Central memory CD8-positive, alpha-beta T cell (primary cell): ENCODE measurements at regions not wholly inside any gene's neighbourhood (a gene's known extent, or its start where the extent isn't known, plus 50 kb on each side); places are given as distances from the start of the nearest gene placed in this dataset.

Experiments used
- ATAC-seq: fragments of 150-1000 bp; cut with Tn5 transposase; replicated peaks from 2 replicates; pipeline ENCODE4 v1.10.0; 2022; ENCODE audit warnings: mild to moderate bottlenecking, moderate FRiP score, moderate number of reproducible peaks; ENCODE audit not compliant: poor library complexity, severe bottlenecking; ENCODE audit errors: extremely low read depth
- DNase-seq, 2 donors: peaks; one replicate each; pipeline ENCODE4 v3.0.0; 2021; ENCODE audit warnings: low spot score in 2 of 2
- H3K27ac Mint-ChIP-seq: one replicate; pipeline ENCODE4 v1.8.0; 2022; ENCODE audit warnings: low read depth, mild to moderate bottlenecking, moderate library complexity, mixed read lengths
- H3K27me3 Mint-ChIP-seq: one replicate; pipeline ENCODE4 v1.8.0; 2022; ENCODE audit warnings: mixed read lengths
- H3K36me3 Mint-ChIP-seq: one replicate; pipeline ENCODE4 v1.8.0; 2022; ENCODE audit warnings: mild to moderate bottlenecking, moderate library complexity, mixed read lengths; ENCODE audit not compliant: insufficient read depth
- H3K4me1 Mint-ChIP-seq: one replicate; pipeline ENCODE4 v1.8.0; 2022; ENCODE audit warnings: mixed read lengths
- H3K4me3 Mint-ChIP-seq: one replicate; pipeline ENCODE4 v1.8.0; 2022; ENCODE audit warnings: mild to moderate bottlenecking, moderate library complexity, mixed read lengths
- H3K9me3 Mint-ChIP-seq: one replicate; pipeline ENCODE4 v1.8.0; 2022; ENCODE audit warnings: mixed read lengths

DNA sequence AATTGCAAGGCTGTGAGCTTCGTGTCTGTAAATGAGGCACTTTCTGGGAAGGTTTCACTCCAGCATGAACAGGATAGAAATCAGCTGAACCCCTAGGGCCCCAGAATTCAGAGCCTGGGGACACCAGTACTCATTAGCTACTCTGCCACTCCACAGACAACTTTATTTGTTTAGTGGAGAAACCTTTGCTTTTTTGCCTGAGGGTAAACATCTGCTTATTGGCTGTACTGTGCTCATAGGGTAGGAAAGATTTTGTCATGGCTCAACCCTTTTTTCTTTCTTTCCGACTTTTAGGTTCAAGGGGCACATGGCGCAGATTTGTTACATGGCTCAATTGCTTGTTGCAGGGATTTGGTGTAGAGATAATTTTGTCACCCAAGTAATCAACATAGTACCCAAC lies 138.4 kb upstream of the BACE2 start:
- no peak for DNase-seq
- no peak for ATAC-seq
- no peaks in the 10 kb centered on the region for H3K36me3 Mint-ChIP-seq
- H3K9me3 Mint-ChIP-seq = no peaks in the 10 kb centered on the region
- H3K4me3 Mint-ChIP-seq = no peak overlapping the region
- no peaks in the 10 kb centered on the region for H3K4me1 Mint-ChIP-seq
- no peak overlapping the region for H3K27ac Mint-ChIP-seq
- H3K27me3 Mint-ChIP-seq = peaks cover 10% of the 10 kb centered on the region

DNA sequence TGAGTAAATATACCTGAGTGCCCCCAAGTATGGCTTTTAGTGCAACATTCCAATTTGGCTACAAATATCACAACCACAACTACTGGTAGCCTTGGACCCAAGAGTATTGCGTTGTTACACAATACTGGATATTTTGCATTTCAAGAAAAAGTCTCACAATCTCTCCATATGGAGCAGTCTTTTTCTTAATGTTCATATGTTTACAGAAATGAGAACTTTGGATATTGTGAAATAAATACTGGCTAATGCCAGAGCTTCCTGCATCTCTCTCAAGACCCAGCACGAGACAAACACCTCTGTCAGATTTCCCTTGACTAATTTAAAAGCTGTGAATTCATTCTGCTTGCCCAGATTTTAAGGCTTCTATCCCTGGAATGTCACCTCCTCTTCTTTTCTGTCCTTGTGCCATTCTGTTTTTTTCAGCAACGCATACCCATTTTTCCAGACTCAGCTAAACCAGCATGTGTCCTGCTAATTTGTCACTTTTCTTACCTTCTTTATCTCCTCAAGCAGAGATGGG lies 136.2 kb upstream of the BACE2 start:
- ATAC-seq (no peak), DNase-seq (no peak)
- Mint-ChIP-seq H3K9me3 (no peaks in the 10 kb centered on the region), H3K36me3 (no peaks in the 10 kb centered on the region), H3K27ac (no peak overlapping the region), H3K27me3 (peaks cover 10% of the 10 kb centered on the region), H3K4me3 (no peak overlapping the region), H3K4me1 (no peaks in the 10 kb centered on the region)

DNA sequence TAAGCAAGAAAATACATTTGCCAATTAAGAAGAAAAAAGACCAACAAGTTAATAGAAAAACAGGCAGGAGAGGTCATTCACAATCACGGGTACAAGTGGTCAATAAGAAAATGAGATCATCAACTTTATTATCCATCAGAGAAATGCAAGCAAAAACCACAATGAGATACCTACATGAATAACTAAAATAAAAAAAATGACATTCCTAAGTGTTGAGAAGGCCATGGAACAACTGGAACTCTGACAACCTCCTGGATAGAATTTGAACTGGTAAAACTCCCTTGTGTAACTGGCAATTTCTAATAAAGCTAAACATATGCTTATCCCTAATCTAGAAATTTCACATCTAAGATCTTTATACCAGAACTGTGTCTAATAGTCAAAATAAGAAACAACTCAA lies 135.4 kb upstream of the BACE2 start:
- no peaks in the 10 kb centered on the region for H3K4me1 Mint-ChIP-seq
- no peak overlapping the region for H3K27ac Mint-ChIP-seq
- peaks cover 10% of the 10 kb centered on the region for H3K27me3 Mint-ChIP-seq
- H3K4me3 Mint-ChIP-seq = no peak overlapping the region
- no peak for DNase-seq
- no peaks in the 10 kb centered on the region for H3K9me3 Mint-ChIP-seq
- H3K36me3 Mint-ChIP-seq = no peaks in the 10 kb centered on the region
- ATAC-seq = no peak

DNA sequence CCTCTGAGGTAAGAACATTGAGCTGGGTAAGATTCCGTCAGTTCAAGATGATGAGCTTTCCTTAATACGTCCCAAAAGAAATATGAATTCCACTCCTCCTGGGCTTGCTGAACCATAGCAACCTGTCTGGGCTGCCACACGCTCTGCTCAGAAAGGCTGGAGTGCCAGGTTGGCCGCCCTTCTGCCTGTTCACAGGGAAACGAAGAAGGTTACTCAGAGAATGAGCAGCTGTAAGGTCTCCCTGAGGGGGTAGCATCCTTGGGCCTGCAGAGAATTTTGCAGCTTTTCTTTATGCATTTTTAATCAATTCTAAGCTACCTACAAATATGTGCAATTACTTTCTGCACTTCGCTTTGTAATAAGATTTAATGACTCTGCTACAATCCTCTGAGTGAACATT lies 130.7 kb upstream of the BACE2 start:
- H3K36me3 Mint-ChIP-seq = no peaks in the 10 kb centered on the region
- H3K4me1 Mint-ChIP-seq = no peaks in the 10 kb centered on the region
- no peak overlapping the region for H3K4me3 Mint-ChIP-seq
- no peaks in the 10 kb centered on the region for H3K9me3 Mint-ChIP-seq
- peaks cover 3% of the 10 kb centered on the region for H3K27me3 Mint-ChIP-seq
- DNase-seq (no peak), ATAC-seq (no peak)
- H3K27ac Mint-ChIP-seq = no peak overlapping the region

DNA sequence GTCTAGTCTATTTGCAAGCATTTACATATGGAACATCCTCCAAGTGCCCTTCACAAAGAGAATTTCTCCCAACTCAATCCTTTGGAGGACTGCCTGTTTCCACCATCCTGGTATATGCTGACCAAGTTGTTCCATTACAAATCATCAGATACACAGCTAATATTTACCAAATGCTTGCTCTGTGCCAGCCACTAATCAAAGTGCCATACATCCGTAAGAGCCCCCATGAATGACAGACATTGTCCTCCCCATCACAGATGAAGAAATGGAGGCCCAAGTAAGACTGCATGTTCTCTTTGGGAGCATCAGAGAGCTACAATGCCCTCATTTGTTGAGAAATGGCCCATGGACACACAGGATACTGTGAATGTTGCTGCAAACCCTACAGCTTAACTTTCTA lies 130.0 kb upstream of the BACE2 start:
- ATAC-seq (no peak), DNase-seq (no peak)
- Mint-ChIP-seq H3K9me3 (no peaks in the 10 kb centered on the region), H3K4me1 (no peaks in the 10 kb centered on the region), H3K27me3 (no peaks in the 10 kb centered on the region), H3K36me3 (no peaks in the 10 kb centered on the region), H3K27ac (no peak overlapping the region), H3K4me3 (no peak overlapping the region)

DNA sequence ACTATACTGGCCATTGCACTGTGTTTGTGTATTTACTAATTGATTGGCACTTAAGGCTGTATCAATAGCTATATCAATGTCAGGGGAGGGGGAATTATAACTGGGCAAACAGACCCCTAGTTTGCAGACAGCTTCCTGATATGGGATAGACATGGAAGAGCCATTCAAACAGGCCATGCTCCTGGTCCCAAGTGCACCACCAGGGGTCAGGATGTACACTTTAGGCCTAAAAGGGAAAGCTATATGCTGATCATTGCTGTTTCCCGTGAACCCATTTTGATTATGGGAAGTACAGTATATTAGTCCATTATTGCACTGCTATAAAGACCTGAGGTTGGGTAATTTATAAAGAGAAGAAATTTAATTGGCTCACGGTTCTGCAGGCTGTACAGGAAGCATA lies 124.9 kb upstream of the BACE2 start:
- ATAC-seq = no peak
- H3K27me3 Mint-ChIP-seq = peaks cover 27% of the 10 kb centered on the region
- DNase-seq = no peak
- H3K27ac Mint-ChIP-seq = no peak overlapping the region
- no peak overlapping the region for H3K4me3 Mint-ChIP-seq
- no peaks in the 10 kb centered on the region for H3K36me3 Mint-ChIP-seq
- H3K9me3 Mint-ChIP-seq = peaks cover 4% of the 10 kb centered on the region
- no peaks in the 10 kb centered on the region for H3K4me1 Mint-ChIP-seq

DNA sequence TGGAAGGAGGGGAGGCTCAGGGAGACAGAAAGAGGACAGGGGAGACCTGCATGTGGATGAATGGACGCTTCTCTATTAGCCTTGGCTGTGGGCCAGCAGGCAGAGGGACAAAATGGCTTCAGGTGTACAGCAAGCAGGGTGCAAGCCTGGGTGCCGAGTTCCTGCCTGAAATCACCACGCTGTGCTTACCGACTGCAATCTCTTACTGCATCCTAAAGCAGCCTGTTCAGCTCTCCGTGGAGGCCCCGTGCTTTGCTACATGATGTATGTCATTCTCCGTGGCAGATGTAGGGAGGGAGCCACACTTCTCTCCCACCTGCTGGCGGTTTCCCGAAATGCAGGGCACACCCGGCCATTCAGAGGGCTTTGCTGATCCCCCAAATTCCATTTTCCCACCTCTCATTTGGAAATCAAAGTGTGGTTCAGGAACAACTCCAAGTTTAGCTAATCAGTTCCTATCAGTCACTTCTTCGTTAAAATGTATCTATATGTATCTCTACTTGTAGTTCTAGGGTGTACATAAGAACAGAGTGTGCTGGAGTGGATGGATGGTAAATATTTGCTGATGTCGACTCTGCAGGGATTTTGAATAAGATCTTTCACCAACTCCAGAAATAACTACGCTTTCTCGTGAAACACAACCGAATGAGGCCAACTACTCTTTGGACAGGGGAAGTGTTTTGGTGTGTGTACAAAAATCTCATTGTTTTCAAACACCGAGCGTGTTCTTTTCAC lies 122.3 kb upstream of the BACE2 start:
- Mint-ChIP-seq H3K36me3 (no peaks in the 10 kb centered on the region), H3K4me1 (no peaks in the 10 kb centered on the region), H3K4me3 (no peak overlapping the region), H3K9me3 (peaks cover 4% of the 10 kb centered on the region), H3K27me3 (peaks cover 27% of the 10 kb centered on the region), H3K27ac (no peak overlapping the region)
- ATAC-seq = no peak
- no peak for DNase-seq

DNA sequence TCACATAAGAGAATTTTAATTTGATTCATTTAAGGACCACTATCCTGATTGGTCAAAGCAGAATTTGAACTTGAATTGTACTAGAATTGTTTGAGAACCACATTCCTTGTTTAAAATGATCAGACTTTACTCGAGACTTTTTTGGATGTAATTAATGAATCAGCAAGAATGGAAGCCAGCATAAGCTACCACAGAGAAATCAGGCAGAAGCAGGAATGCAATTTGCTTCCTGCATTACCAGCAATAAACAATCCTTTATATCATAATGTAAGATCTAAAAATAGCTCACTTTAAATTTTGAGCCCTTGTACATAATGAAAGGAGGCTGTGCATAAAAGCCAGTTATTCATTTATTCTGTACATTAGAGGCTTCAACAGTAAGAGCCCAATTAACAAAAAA lies 119.8 kb upstream of the BACE2 start:
- Mint-ChIP-seq H3K9me3 (peaks cover 4% of the 10 kb centered on the region), H3K36me3 (no peaks in the 10 kb centered on the region), H3K27ac (no peak overlapping the region), H3K27me3 (peaks cover 27% of the 10 kb centered on the region), H3K4me3 (no peak overlapping the region), H3K4me1 (no peaks in the 10 kb centered on the region)
- ATAC-seq (no peak), DNase-seq (no peak)

DNA sequence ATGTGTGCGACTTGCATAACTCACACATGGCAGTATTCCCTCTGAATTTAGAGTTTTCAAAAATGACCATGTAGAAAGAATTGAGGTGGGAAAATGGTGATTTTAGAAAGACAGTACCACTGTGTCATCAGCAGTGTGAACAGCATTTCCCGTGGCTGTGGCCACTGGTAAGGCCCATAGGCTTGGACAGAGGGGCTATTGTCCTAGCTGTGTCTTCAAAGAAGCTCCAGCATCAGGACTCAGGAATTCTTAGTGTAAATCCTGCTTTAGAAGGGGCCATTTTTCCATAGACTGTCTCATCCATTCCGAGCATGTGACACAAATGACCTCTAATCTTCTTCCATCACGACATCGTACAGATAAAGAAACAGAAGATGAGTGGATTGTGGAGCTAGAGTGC lies 119.3 kb upstream of the BACE2 start:
- H3K27ac Mint-ChIP-seq = no peak overlapping the region

DNA sequence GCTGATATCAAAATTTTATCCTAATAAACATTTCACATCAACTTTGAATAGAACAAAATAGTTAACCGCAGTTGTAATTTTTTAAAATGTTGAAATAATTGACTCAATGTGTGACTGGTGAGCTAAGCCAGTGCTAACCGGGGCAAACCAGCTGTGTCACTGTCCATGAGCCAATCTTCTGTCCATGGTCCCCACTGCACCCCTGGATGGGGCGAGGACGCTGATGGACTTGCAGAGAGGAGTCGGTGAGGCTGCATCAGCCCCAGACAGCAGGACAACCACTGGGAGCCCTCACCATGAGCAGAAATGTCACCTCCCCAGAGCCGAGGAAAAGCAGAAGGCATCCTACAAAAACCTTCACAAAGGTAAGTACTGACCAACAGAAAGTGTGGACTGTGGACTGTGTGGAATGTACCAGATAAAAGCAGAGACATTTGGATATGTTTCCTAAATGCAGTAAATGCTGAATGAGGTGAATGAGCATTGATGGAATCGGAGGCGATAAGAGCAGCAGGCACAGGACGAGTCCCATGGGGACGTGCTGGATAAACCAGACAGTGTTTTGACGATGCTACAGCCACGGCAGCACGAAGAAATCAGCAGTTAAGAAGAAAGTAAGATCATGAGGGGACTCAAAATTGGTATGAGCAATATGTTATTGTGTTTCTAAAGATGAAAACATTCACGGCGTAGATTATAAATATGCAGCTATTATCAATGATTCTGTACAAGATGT lies 115.0 kb upstream of the BACE2 start:
- H3K36me3 Mint-ChIP-seq = no peaks in the 10 kb centered on the region
- no peaks in the 10 kb centered on the region for H3K4me1 Mint-ChIP-seq
- H3K4me3 Mint-ChIP-seq = no peak overlapping the region
- peaks cover 9% of the 10 kb centered on the region for H3K27me3 Mint-ChIP-seq
- DNase-seq = no peak
- ATAC-seq = no peak
- no peak overlapping the region for H3K27ac Mint-ChIP-seq
- no peaks in the 10 kb centered on the region for H3K9me3 Mint-ChIP-seq

More for the DNA sequence above, 119.3 kb upstream of the BACE2 start:
- Mint-ChIP-seq H3K27me3 (peaks cover 27% of the 10 kb centered on the region), H3K4me3 (no peak overlapping the region), H3K9me3 (peaks cover 4% of the 10 kb centered on the region), H3K36me3 (no peaks in the 10 kb centered on the region), H3K4me1 (no peaks in the 10 kb centered on the region)
- DNase-seq = no peak
- no peak for ATAC-seq

DNA sequence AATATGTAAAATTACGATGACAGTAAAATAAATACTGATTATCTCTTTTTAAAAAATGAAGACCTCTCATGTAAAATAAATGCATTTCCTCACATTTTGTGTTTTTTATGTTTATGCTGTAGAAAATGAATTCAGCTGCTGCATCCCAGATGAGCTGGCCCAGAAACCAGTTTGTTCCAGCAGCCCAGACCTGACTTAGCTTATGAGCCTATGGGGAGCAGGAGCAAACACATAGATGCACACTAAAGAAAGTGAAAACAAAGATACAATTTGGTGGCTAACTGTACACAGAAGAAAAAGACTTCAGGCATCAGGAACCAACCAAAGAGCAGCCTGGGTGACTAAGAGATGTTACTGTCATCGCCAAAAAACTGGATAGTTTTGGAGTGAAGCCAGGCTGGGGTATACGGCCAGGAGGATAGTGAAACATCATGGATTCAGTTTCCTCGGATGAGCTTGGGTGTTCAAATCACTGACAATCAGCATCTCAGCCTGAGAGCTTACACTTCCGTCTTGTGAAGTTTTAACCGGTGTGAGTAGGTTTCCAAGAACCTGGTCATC lies 113.9 kb upstream of the BACE2 start:
- H3K4me1 Mint-ChIP-seq = no peaks in the 10 kb centered on the region
- ATAC-seq (no peak), DNase-seq (no peak)
- H3K36me3 Mint-ChIP-seq = no peaks in the 10 kb centered on the region
- H3K27me3 Mint-ChIP-seq = peaks cover 9% of the 10 kb centered on the region
- H3K9me3 Mint-ChIP-seq = no peaks in the 10 kb centered on the region
- H3K4me3 Mint-ChIP-seq = no peak overlapping the region
- H3K27ac Mint-ChIP-seq = no peak overlapping the region

DNA sequence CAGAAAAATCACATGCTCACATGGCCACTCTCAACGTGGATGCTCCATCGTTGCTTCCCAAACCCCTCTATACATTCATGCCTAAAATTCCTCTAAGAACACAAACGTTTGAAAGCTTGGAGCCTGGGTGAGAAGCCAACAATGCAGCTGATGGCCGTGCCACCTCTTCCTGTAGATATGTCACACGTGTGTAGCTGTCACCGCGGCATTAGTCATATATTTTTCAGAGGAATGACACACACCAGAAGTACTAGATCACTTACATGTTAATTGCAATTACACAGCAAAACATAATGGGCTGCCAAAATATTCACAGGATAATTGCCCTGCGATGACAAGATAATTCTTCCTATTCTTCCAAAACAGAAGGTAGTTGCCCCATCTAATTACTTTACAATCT lies 112.7 kb upstream of the BACE2 start:
- Mint-ChIP-seq H3K4me1 (no peaks in the 10 kb centered on the region), H3K9me3 (no peaks in the 10 kb centered on the region), H3K4me3 (no peak overlapping the region), H3K36me3 (no peaks in the 10 kb centered on the region), H3K27ac (no peak overlapping the region), H3K27me3 (peaks cover 20% of the 10 kb centered on the region)
- no peak for ATAC-seq
- no peak for DNase-seq

DNA sequence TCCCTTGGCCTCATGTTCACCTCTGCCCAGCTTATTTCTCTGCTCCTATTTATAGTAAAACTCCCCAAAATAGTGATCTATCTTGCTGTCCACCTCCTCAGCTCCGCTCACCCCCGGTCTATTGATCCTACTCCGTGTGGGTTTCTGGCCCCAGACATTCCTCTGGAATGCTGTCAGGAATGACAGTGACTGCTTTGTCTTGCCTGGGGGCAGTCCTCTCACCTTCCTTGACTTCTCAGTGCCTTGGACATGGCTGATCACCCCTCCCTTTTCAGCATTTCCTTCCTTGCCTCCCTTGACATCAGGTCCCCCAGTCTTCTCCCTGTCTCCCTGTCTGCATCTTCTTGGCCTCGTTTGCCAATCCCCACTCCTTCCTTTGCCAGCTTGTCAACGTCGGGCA lies 108.1 kb upstream of the BACE2 start:
- ATAC-seq (no peak), DNase-seq (no peak)
- peaks cover 39% of the 10 kb centered on the region for H3K27me3 Mint-ChIP-seq
- H3K36me3 Mint-ChIP-seq = no peaks in the 10 kb centered on the region
- H3K9me3 Mint-ChIP-seq = no peaks in the 10 kb centered on the region
- no peak overlapping the region for H3K4me3 Mint-ChIP-seq
- H3K4me1 Mint-ChIP-seq = no peaks in the 10 kb centered on the region
- H3K27ac Mint-ChIP-seq = no peak overlapping the region
